Omental fat pad (tissue), 3 donors: ENCODE measurements at regions not wholly inside any gene's neighbourhood (a gene's known extent, or its start where the extent isn't known, plus 50 kb on each side); places are given as distances from the start of the nearest gene placed in this dataset.

ENCODE experiments used
- ATAC-seq: fragments of 150-250 bp; one replicate; pipeline ENCODE4 v1.9.1; 2016; ENCODE audit warnings: mild to moderate bottlenecking, moderate library complexity; ENCODE audit not compliant: low FRiP score
- DNase-seq: peaks from one replicate; pipeline ENCODE4 v3.0.0-alpha.2; 2019; ENCODE audit warnings: low spot score
- CTCF ChIP-seq, 3 donors: fragments of 450-650 bp; IDR thresholded peaks; one replicate each; pipeline ENCODE4 v1.5.1; 2016 to 2017; ENCODE audit warnings: antibody characterized with exemption in 3 of 3, mild to moderate bottlenecking in 3 of 3, moderate library complexity in 2 of 3

DNA sequence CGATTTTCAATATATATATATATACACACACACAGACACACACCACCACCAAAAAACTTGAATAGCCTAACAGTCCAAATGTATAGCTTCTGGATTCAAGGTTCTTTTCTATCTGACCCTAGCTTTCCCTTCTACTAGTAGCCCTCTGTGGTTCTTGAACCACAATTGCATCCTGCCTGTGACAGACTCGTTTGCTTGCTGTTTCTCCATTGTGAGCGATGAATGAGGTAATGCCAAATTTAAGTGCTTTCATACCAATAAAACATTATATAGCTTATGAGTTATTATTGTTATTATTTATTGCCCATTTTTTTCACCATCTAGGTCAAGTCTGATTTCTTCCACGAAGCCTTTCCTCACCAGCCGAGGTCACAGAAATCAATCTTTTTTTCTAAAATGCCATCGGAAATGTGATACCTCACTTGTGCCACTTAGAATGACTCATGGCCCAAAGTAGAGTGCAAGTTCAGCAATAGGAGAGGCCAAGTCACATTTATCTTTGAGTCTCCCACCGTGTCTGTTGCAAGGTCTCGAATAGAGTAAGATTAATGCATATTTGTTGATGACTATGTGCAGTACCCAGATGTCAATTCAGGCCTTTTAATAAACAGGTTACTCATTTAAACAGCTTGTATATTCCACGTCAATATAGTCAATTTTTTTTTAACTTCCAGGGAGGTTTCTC, 1015.8 kb upstream of the SEL1L start:
- no peak for DNase-seq
- TF ChIP-seq CTCF (IDR thresholded peaks at IDR 0.05): no peak
- ATAC-seq: no peak

- no peak for ATAC-seq
- TF ChIP-seq CTCF (IDR thresholded peaks at IDR 0.05): no peak
- no peak for DNase-seq
Observed at GRCh38 chr14:82562881-82563280, 1029.2 kb upstream of the SEL1L start.

GRCh38 chr14:82565825-82566224, 1032.2 kb upstream of the SEL1L start:
- no peak for DNase-seq
- no peak for TF ChIP-seq CTCF (IDR thresholded peaks at IDR 0.05)
- ATAC-seq: no peak

DNA sequence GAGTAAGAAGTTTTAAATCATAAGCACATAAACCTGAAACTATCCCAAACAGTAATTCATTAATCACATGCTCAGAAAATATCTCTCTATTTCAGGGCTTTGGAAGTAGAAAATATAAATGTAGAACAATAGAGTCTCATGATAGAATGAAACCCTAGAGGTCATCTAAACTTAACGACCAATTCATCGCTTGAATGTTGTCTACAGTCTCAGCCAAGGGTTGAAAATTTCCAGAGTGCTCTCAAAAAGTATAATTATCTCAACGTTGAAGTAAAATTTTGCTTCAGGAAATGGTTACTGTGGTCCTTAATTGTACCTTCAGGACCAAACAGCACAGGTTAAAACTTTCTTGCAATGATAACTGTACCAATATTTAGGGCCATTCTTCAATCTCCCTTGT, 1053.6 kb upstream of the SEL1L start:
- DNase-seq: no peak
- no peak for TF ChIP-seq CTCF (IDR thresholded peaks at IDR 0.05)
- no peak for ATAC-seq

DNA sequence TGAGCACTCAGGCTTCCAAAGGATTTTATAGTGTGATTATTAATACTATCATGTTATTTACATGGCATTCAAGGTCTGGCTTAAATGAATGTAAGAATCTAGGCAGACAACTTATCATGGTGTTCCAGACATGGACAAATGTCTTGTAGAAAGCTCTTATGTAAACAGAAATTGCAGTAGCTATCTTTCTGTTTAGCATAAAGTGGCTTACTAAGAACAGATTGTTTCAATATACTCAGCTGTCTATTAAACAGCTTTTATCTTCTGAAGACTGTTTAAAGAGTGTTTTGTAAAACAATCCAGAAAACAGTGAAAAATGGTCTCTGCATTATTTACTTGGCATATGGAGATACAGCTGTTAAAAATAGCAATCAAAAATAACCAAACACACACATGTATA, 1061.8 kb upstream of the SEL1L start:
- no peak for TF ChIP-seq CTCF (IDR thresholded peaks at IDR 0.05)
- no peak for DNase-seq
- ATAC-seq: no peak

GRCh38 chr14:82602794-82603193, 1069.1 kb upstream of the SEL1L start:
- TF ChIP-seq CTCF (IDR thresholded peaks at IDR 0.05): no peak
- DNase-seq (no peak), ATAC-seq (no peak)

DNA sequence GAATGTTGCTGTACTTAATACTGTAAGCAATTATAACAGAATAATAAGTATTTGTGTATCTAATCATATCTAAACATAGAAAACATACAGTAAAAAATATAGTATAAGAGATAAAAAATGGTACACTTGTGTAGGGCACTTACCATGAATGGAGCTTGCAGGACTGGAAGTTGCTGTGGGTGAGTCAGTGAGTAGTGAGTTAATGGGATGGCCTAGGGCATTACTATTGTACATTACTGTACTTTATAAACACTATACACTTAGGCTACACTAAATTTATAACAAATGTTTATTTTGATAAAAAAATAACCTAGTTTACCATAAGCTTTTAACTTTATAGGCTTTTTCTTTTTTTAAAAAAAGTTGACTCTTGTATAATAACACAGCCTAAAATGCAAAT, 1071.2 kb upstream of the SEL1L start:
- no peak for ATAC-seq
- TF ChIP-seq CTCF (IDR thresholded peaks at IDR 0.05): no peak
- no peak for DNase-seq
